ENCODE measurements at regions not wholly inside any gene's neighbourhood (a gene's known extent, or its start where the extent isn't known, plus 50 kb on each side); places are given as distances from the start of the nearest gene placed in this dataset.

GRCh38 chr4:126794363-126794762 lies 838.4 kb upstream of the INTU start:
- Histone ChIP-seq H3K27me3 (no peaks in the 10 kb centered on the region), H3K9me3 (no peaks in the 10 kb centered on the region), H3K4me1 (no peaks in the 10 kb centered on the region), H3K4me3 (no peak overlapping the region), H3K27ac (no peak overlapping the region), H3K36me3 (no peaks in the 10 kb centered on the region)
- 79 to 86% methylated on average over 2 of the region's 2 CpGs for WGBS, 2 donors
- intact Hi-C loops (cut with DNase I) = no loop called here
- TF ChIP-seq POLR2A (IDR thresholded peaks at IDR 0.05) = no peak
- no peak for TF ChIP-seq CTCF (IDR thresholded peaks at IDR 0.05)
- no peak for TF ChIP-seq POLR2AphosphoS5 (IDR thresholded peaks at IDR 0.05)
- no peak for TF ChIP-seq EP300 (IDR thresholded peaks at IDR 0.05)
- no peak for DNase-seq

DNA sequence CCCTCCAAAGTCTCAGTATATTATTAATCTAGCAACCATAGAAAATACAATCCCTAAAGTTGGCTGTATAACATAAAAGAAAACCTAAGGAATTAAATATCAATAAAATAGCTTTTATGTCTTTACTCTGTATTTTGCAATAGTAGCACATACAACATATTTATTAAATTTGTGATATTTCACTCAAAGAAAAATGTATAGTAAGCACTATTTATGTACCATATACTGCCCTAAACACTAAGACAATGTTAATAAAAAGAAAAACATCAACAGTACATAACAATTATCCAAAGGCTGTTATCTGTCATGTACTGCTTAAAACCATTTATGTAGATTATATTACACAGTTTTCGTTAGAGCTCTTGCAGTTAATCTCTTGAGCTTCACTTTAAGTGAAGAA lies 834.5 kb upstream of the INTU start:
- DNase-seq = no peak
- Histone ChIP-seq H3K27ac (no peak overlapping the region), H3K9me3 (no peaks in the 10 kb centered on the region), H3K4me3 (no peak overlapping the region), H3K4me1 (peaks cover 0 to 8% (median 2%) of the 10 kb centered on the region in 4 donors), H3K27me3 (no peaks in the 10 kb centered on the region), H3K36me3 (no peaks in the 10 kb centered on the region)
- intact Hi-C loops (cut with DNase I) = no loop called here
- WGBS, 2 donors = 80 to 81% methylated on average over 1 of the region's 1 CpG
- TF ChIP-seq CTCF (IDR thresholded peaks at IDR 0.05) (no peak), POLR2AphosphoS5 (IDR thresholded peaks at IDR 0.05) (no peak), POLR2A (IDR thresholded peaks at IDR 0.05) (no peak), EP300 (IDR thresholded peaks at IDR 0.05) (no peak)

- H3K36me3 ChIP-seq = no peaks in the 10 kb centered on the region
- H3K27me3 ChIP-seq = no peaks in the 10 kb centered on the region
- H3K27ac ChIP-seq = no peak overlapping the region
- 58 to 76% methylated on average over 2 of the region's 2 CpGs for WGBS, 2 donors
- H3K4me3 ChIP-seq = no peak overlapping the region
- TF ChIP-seq POLR2A (IDR thresholded peaks at IDR 0.05) (no peak), CTCF (IDR thresholded peaks at IDR 0.05) (no peak), POLR2AphosphoS5 (IDR thresholded peaks at IDR 0.05) (no peak), EP300 (IDR thresholded peaks at IDR 0.05) (no peak)
- H3K9me3 ChIP-seq = no peaks in the 10 kb centered on the region
- peaks cover 0 to 8% (median 2%) of the 10 kb centered on the region in 4 donors for H3K4me1 ChIP-seq
- intact Hi-C loops (cut with DNase I) = no loop called here
- no peak for DNase-seq
Measured at GRCh38 chr4:126799416-126799815, 833.3 kb upstream of the INTU start.

GRCh38 chr4:126799971-126800574 lies 832.7 kb upstream of the INTU start:
- intact Hi-C loops (cut with DNase I) = no loop called here
- H3K27ac ChIP-seq = no peak overlapping the region
- peaks cover 0 to 8% (median 2%) of the 10 kb centered on the region in 4 donors for H3K4me1 ChIP-seq
- DNase-seq = no peak
- TF ChIP-seq CTCF (IDR thresholded peaks at IDR 0.05) = no peak
- no peak for TF ChIP-seq EP300 (IDR thresholded peaks at IDR 0.05)
- TF ChIP-seq POLR2AphosphoS5 (IDR thresholded peaks at IDR 0.05) = no peak
- TF ChIP-seq POLR2A (IDR thresholded peaks at IDR 0.05) = no peak
- H3K27me3 ChIP-seq = no peaks in the 10 kb centered on the region
- no peaks in the 10 kb centered on the region for H3K36me3 ChIP-seq
- no peaks in the 10 kb centered on the region for H3K9me3 ChIP-seq
- H3K4me3 ChIP-seq = no peak overlapping the region
- 48 to 69% methylated on average over 5 of the region's 5 CpGs for WGBS, 2 donors

DNA sequence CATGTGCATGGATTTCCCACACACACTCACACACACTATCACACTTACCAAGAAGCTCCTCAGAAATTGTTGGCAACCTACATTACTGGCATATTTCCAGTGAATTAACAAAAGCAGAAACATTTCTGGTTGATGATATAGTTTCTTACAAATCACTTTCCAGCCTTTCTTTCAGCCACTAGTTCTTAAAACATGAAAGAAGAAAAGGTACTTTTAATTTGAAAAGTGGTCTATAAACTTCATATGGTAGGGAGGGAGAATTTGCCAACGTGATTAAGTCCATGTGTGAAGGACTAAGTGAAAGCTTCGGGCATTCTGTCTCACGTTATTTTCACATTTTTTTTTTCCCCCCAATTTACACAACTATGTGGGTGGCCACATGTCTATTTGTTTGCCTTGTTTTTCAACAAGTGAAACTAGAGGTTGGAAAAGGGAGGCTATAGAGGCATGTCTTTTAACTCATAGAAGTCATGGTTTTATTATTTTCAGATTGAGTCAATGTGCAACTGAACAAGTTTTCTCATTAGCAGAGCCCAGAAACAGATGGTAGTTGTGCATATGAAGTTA lies 832.1 kb upstream of the INTU start:
- Histone ChIP-seq H3K36me3 (no peaks in the 10 kb centered on the region), H3K9me3 (no peaks in the 10 kb centered on the region), H3K27me3 (no peaks in the 10 kb centered on the region), H3K27ac (no peak overlapping the region), H3K4me1 (peaks cover 0 to 8% (median 2%) of the 10 kb centered on the region in 4 donors), H3K4me3 (no peak overlapping the region)
- intact Hi-C loops (cut with DNase I) = no loop called here
- no peak for DNase-seq
- WGBS, 2 donors = 39 to 65% methylated on average over 3 of the region's 3 CpGs
- TF ChIP-seq POLR2AphosphoS5 (IDR thresholded peaks at IDR 0.05) (no peak), EP300 (IDR thresholded peaks at IDR 0.05) (no peak), POLR2A (IDR thresholded peaks at IDR 0.05) (no peak), CTCF (IDR thresholded peaks at IDR 0.05) (no peak)
